Retina (tissue), 1 donor: ENCODE measurements at regions not wholly inside any gene's neighbourhood (a gene's known extent, or its start where the extent isn't known, plus 50 kb on each side); places are given as distances from the start of the nearest gene placed in this dataset.
"Not testable (repeated sequence)": the region's sequence is repeated elsewhere in the genome, so short reads cannot be mapped to it uniquely, and the experiment has no call there.

ENCODE experiments used
- DNase-seq: peaks from one replicate; pipeline ENCODE4 v3.0.0-alpha.2; 2016

- DNase-seq: no peak
Observed at GRCh38 chr13:80168089-80168850, 172.7 kb downstream of the SPRY2 start.

GRCh38 chr13:80166352-80166751, 174.6 kb downstream of the SPRY2 start:
- DNase-seq: no peak

- no peak for DNase-seq
Observed at GRCh38 chr13:80164462-80164861, 176.5 kb downstream of the SPRY2 start.

- DNase-seq: no peak
Observed at GRCh38 chr13:80161896-80162295, 179.0 kb downstream of the SPRY2 start.

DNA sequence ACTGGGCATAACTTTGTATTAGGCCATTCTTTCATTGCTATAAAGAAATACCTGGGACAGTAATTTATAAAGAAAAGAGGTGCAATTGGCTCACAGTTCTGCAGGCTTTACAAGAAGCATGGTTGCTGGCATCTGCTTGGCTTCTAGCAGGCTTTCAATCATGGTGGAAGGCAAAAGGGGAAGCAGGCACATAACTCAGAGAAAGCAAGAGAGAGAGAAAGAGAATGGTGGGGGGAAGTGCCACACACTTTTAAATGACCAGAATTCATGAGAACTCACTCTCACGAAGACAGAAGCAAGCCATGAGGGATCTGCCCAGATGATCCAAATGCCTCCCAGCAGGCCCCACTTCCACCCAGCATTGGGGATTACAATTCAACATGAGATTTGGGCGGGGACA, 179.7 kb downstream of the SPRY2 start:
- no peak for DNase-seq

- DNase-seq: no peak
Observed at GRCh38 chr13:80160110-80160509, 180.8 kb downstream of the SPRY2 start.

- DNase-seq: no peak
Observed at GRCh38 chr13:80157261-80157932, 183.5 kb downstream of the SPRY2 start.

DNA sequence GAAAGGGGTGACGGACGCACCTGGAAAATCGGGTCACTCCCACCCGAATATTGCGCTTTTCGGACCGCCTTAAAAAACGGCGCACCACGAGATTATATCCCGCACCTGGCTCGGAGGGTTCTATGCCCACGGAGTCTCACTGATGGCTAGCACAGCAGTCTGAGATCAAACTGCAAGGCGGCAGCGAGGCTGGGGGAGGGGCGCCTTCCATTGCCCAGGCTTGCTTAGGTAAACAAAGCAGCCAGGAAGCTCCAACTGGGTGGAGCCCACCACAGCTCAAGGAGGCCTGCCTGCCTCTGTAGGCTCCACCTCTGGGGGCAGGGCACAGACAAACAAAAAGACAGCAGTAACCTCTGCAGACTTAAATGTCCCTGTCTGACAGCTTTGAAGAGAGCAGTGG, 188.8 kb downstream of the SPRY2 start:
- DNase-seq: not testable (repeated sequence)

DNA sequence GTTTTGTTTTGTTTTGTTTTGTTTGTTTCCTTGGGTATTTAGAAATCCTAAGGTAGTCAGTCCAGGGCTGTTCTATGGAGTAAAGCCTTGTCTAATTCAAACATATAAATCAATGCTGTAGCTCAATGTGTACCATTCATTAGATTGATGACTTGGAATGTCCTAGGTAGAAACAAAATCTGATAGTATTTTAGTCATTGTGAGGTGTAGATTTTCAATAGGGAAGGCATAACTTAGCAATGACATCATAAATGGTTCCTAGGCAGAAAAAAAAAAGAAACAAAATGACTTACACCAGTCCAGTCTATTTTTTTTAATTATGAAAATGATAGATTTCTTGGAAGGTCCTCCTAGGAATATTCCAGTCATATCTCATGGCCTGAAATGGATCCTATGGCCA, 189.9 kb downstream of the SPRY2 start:
- no peak for DNase-seq

DNA sequence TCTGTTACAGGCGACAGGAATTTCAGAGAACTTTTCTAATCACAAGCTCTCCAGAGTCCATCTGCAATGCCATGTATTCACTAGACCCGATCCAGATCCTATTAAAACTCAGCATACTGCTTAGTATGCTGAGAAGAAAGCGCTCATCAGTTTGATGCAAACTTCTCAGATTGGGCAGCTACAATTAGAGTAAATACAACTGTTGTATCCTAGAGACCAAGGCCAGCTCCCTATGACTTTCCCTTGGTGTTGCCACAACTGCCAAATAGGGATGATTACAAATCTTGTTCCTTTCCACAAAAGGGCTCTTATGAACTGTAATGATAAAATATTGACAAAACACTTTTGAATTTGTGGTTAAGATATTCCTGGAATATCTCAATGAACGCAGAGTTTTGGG, 191.2 kb downstream of the SPRY2 start:
- no peak for DNase-seq

GRCh38 chr13:80145171-80145690, 195.7 kb downstream of the SPRY2 start:
- no peak for DNase-seq

DNA sequence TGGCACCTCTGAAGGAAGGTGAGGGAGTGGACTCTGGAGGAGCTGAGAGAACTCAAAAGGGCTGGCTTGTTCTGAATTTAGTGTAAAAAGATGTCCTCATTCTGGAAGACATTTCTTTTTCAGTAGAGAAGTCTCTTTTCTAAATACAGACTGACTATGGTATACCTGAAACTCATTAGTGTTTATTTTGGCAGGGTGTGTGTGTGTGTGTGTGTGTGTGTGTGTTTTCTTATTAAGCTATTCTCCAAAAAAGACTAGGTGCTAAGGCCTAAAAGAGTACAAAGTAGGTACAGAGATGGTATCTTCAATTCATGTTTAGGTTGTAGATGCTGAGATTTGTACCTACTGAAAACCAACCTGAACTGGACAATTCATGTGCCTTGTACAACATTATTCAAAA, 196.4 kb downstream of the SPRY2 start:
- no peak for DNase-seq

DNA sequence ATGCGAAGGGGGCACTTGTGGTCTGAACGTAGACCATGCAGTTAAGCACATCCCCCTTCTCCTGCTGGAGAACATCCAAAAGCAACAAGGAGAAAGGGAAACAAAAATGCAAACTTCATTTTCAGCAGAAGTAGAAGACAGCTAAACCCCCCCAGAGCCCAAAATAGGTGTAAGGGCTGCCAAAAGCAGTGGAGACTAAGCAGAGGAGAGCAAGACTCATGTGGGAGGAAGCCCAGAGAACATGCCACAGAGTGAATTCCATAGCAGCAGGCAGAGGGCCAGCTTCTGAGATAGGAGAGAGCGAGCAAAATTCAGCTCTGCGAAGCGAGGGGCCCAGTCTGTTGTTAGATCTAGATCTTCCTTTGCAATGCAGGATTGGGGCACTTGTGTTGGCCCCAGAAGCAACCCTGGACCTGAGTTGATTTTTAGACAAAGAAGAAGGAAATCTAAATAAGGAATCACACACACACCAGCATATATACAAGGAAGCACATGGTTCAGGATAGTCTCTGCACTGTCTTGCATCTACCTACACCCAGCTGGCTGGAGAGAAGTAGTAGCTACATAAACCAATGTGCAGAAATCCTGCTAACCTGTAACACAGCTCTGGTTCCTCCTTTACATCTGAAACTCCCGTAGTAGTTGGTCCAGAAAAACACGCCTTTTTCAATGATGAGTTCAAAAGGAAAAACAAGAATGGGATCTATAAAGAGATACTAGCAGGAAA, 199.6 kb downstream of the SPRY2 start:
- peak; percentile 13 for DNase-seq

DNA sequence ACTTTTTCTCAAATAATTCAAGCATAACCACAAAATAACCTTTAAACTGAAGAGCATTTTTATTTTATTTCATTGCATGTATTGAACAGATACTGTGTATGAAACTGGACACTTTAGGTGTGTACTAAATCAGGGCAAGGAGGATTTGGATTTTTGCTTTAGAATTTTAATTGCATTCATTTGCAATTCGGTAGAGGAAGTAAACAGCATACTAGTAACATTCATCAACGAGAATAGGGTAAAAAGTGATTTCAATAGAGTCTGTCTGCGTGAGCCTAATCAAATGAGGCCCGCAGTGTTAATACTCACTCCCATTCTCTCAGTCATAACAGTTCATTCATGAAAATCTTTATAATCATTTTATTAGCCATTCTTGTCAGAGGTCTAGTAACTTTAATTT, 200.2 kb downstream of the SPRY2 start:
- no peak for DNase-seq

DNA sequence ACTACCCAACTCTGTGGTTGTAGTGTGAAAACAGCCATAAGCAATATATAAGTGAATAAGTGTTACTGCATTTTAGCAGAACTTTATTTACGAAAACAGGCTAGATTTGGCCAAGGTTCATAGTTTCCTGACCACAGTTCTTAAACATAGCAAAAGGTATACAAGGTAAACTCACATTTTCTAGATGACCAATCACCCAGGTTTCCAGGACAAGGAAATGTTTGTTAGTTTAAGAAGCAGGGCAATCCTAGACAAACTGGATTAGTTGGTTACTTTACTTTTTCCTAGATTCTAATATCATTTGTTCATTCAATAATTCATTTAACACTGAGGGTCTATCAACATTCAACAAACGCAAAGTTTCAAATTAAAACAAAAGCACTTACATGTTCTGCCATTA, 201.7 kb downstream of the SPRY2 start:
- no peak for DNase-seq

GRCh38 chr13:80137994-80138393, 202.9 kb downstream of the SPRY2 start:
- DNase-seq: no peak

- DNase-seq: peak; percentile 39
Observed at GRCh38 chr13:80134346-80134745, 206.6 kb downstream of the SPRY2 start.

- peak; percentile 29 for DNase-seq
Observed at GRCh38 chr13:80133631-80134261, 207.2 kb downstream of the SPRY2 start.

- DNase-seq: peak; percentile 80
Observed at GRCh38 chr13:80132741-80133601, 208.0 kb downstream of the SPRY2 start.

GRCh38 chr13:80131204-80131603, 209.7 kb downstream of the SPRY2 start:
- DNase-seq: peak; percentile 54

GRCh38 chr13:80126389-80127068, 214.4 kb downstream of the SPRY2 start:
- DNase-seq: no peak

GRCh38 chr13:80123945-80124344, 217.0 kb downstream of the SPRY2 start:
- no peak for DNase-seq
